NB4 (cell line): ENCODE measurements at regions not wholly inside any gene's neighbourhood (a gene's known extent, or its start where the extent isn't known, plus 50 kb on each side); places are given as distances from the start of the nearest gene placed in this dataset.

Experiments
- DNase-seq: peaks from one replicate; pipeline ENCODE4 v3.0.0; 2010; ENCODE audit warnings: low read depth
- H3K4me3 ChIP-seq: one replicate; pipeline ENCODE4 v1.5.1; 2011; ENCODE audit warnings: mild to moderate bottlenecking, low read depth, low read length, moderate library complexity
- MYC ChIP-seq: IDR thresholded peaks from 2 replicates; pipeline ENCODE4 v1.6.1; 2011; ENCODE audit warnings: low read depth, low read length
- POLR2A ChIP-seq: IDR thresholded peaks from 2 replicates; pipeline ENCODE4 v1.6.1; 2011; ENCODE audit warnings: mild to moderate bottlenecking; ENCODE audit not compliant: insufficient read length; ENCODE audit errors: extremely low read depth
- TF ChIP-seq, protein P1 (sequence below): IDR thresholded peaks from one replicate; pipeline ENCODE4 v1.5.1; 2012; ENCODE audit warnings: low read depth, low read length
- TF ChIP-seq, protein P2 (sequence below): IDR thresholded peaks from 2 replicates; pipeline ENCODE4 v1.6.1; 2011; ENCODE audit warnings: low read depth, low read length

DNA sequence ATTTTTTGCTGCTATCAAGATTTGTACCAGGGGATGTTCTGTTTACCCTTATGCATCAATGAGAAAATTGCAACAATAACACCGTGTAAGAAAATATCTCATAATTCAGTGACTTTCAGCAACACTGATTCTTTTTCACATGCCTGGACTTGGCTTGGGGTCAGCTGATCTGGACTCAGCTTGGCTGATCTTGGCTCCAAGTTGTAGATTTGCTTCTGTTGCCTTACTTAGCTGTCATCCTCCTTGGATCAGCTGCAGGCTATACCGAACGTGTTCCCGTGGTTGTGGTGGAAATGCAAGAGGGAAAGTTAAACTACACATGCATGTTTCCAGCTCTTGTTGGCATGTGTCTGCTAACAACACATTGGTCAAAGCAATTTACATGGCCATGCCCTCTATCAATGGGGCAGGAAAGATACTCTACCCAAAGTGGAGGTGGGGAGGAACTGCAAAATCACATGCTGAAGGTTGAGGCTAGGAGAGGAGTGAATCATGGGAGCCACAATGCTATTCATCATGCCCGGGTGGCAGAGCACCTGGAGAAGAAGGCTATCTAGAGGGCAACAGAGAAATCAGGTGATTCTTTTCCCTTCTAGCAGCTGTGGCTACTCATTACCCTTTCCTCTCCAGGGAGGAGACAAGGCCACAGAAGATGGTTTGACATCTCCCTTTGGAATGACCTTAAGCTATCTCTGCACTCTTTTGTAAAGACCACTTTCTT is 1276.3 kb upstream of the AUTS2 start:
- DNase-seq = no peak
- no peak overlapping the region for H3K4me3 ChIP-seq
- TF ChIP-seq, protein P1, sequence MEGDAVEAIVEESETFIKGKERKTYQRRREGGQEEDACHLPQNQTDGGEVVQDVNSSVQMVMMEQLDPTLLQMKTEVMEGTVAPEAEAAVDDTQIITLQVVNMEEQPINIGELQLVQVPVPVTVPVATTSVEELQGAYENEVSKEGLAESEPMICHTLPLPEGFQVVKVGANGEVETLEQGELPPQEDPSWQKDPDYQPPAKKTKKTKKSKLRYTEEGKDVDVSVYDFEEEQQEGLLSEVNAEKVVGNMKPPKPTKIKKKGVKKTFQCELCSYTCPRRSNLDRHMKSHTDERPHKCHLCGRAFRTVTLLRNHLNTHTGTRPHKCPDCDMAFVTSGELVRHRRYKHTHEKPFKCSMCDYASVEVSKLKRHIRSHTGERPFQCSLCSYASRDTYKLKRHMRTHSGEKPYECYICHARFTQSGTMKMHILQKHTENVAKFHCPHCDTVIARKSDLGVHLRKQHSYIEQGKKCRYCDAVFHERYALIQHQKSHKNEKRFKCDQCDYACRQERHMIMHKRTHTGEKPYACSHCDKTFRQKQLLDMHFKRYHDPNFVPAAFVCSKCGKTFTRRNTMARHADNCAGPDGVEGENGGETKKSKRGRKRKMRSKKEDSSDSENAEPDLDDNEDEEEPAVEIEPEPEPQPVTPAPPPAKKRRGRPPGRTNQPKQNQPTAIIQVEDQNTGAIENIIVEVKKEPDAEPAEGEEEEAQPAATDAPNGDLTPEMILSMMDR = no peak
- TF ChIP-seq, protein P2, sequence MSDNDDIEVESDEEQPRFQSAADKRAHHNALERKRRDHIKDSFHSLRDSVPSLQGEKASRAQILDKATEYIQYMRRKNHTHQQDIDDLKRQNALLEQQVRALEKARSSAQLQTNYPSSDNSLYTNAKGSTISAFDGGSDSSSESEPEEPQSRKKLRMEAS = no peak
- TF ChIP-seq MYC (no peak), POLR2A (no peak)

DNA sequence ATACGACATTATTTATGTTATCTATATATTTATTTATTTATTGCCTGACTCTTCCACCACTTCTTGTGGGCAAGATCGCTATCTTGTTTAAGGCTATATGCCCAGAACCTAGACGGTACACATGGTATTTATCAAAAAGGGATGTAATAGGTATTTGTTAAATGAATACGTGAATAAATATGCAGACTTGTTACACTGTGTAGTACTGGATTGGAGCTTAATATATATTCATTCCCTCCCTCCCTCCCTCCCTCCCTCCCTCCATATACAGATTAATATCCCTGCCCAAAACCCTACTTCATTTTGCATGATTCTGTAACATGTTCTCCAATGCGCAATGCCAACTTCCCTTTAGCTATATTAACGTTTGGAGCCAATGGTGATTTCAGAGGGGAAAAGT is 1273.7 kb upstream of the AUTS2 start:
- H3K4me3 ChIP-seq = no peak overlapping the region
- TF ChIP-seq, protein P1 = no peak
- TF ChIP-seq POLR2A (no peak), MYC (no peak)
- TF ChIP-seq, protein P2 = no peak
- no peak for DNase-seq

DNA sequence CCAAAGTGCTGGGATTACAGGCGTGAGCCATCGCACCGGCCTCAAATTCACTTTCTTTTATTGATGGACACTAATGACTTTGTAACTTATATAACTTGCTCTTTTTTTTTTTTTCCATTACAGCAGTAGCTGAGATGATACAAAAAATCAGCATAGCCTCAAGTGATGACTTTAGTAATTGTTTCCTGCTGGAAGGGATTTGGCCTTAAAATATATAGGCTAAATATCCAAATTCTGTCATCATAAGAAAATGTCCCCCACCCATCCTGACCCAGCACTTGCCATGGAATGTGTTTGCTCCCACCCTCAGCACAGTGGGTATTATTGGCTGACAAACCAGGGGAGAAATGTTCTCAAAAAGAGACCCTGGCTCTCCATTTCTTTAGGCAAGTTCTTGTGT is 1264.1 kb upstream of the AUTS2 start:
- no peak for DNase-seq
- TF ChIP-seq POLR2A (no peak), MYC (no peak)
- TF ChIP-seq, protein P1 = no peak
- no peak overlapping the region for H3K4me3 ChIP-seq

DNA sequence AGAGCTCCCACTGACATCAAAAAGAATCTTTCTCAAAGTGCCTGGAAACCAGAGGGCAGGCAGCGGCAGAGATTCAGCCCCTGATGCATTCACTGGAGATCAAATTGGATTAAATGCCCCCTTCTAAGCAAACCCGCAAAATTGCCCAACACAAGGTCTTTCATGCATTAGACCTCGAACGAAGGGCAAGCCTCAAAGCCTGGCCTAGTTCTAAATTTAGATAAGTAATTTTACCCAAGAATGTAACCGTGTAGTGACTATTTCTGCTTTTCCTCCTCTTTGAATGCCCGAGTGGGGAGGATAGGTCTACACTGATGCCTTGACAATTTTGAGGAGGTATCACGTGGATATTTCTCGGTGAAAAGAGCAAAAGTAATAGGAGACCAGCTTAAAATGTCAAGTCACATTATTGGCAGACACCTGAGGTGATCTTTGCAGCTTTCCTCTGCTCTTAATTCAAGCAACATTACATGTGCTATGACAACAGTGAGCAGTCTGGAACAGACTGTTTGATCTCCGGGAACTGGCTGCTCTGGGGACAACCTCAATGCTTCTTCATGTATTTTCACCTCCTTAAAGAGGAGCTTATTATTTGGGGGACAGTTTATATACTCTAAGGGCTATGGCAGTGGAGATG is 1263.5 kb upstream of the AUTS2 start:
- no peak overlapping the region for H3K4me3 ChIP-seq
- TF ChIP-seq, protein P1 = no peak
- TF ChIP-seq POLR2A (no peak), MYC (no peak)
- TF ChIP-seq, protein P2 = no peak
- no peak for DNase-seq

DNA sequence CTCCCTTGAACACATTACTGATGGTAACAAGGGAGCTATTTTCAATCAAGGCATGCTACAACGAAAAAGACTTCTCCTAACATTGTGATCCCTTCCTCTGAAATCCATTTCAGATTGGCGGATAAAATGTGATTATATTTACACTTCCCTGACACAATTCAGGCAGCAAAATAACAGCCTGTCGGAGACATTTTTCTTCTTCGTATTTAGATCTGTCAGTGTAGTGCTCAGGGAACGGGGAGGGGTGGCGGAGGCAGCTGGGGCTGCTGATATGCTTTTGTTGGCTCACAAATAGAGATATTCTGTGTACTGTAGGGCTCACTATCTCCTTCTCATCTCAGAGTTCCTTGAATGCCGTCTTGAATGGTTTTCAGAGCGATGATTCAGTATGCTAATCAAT is 1261.7 kb upstream of the AUTS2 start:
- H3K4me3 ChIP-seq = no peak overlapping the region
- TF ChIP-seq MYC = no peak
- TF ChIP-seq, protein P2 = no peak
- TF ChIP-seq, protein P1 = no peak
- TF ChIP-seq POLR2A = no peak
- DNase-seq = no peak
